ENCODE measurements at regions not wholly inside any gene's neighbourhood (a gene's known extent, or its start where the extent isn't known, plus 50 kb on each side); places are given as distances from the start of the nearest gene placed in this dataset.
"Not testable (repeated sequence)": the region's sequence is repeated elsewhere in the genome, so short reads cannot be mapped to it uniquely, and the experiment has no call there.

DNA sequence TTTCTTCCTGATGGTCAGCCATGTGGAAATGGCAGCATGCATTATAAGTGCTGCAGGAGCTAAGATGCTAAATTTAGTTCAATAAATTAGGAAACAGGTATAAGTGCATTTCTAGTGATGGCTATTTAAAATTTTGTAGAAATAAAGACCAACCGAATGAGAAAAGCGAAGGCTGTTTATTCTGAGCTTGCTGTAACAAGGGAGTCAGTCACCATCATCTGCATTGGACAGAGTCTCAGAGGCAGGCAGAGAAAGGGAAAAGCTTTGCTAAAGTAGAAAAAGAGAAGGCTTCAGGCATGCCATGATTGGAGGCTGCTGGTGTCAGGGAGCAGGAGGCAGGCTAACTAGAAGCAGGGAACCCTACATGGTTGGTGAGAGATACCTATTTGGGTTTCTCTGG is 451.0 kb downstream of the EDEM1 start:
- DNase-seq: no peak

GRCh38 chr3:5644773-5645670 is 457.5 kb downstream of the EDEM1 start:
- no peak for DNase-seq

- DNase-seq: no peak
Observed at GRCh38 chr3:5645692-5646410, 458.3 kb downstream of the EDEM1 start.

DNA sequence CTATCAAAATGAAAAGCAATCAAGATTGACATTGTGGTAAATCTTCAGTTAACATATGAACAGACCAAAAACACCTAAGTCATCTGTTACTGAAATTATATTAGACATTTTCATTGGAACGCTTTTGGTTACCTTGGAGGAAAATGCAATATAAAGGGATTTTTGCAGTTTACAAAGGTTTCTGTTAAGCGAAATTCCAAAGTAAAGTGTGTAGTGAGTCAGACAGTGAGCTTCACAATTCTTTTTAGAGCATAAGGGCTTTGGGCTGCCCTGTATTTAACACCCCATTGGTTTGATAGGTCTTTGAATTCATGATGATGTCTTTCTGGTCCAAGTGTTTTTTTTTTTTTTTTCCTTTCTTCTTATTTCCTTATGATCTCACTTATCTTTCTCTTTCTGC is 462.8 kb downstream of the EDEM1 start:
- no peak for DNase-seq

GRCh38 chr3:5651351-5651750 is 463.8 kb downstream of the EDEM1 start:
- no peak for DNase-seq

DNA sequence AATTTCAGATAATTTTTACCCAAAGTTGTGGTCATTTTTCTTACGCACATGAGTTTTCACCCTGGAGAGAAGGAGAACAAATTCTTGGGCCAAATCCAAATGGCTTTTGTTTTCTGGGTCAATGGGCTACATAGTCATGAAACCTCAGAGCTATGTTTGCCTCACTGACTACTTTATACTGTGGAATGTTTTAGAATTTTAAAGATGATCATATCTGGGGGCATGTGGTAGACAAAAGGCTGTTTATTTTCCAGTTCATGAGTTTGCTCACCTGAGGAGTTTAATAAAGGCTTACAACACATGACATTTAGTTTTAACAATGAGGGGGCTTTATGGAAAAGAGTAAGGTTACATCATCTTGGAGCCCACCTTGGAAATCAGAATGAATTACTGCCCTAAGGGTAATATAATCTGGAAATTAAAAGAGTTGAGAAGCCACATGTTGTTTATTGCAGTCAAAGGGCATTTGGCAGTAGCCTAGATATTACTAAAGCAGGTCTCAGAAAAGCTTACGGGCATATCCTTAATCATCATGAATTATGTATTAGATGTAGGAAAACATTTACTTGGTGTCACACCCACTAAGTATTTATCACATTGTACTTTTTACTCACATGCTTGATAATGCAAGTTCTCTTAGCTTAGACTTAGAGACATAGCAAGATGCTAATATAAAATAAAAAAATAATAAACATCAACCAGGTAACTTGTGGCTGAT is 466.1 kb downstream of the EDEM1 start:
- DNase-seq: no peak

DNA sequence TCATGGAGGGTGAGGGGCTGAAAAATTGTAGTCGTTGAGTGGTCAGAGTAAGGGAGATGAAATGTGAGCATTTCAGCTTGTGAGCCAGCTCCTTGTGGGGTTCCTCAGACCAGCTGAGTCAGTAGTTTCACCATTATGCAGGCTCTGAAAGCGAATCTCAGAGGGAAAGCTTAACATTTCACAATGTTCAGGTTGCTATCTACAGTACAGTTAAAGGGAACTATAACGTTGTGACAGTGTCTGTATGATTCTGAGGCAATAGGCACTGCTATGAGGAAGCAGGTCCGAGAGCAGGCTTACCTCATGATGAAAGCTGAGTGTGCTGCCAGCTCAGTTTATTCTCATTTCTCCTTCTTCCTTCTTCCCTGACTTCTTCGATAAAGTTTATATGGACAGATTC is 469.6 kb downstream of the EDEM1 start:
- DNase-seq: no peak

- no peak for DNase-seq
Observed at GRCh38 chr3:5663601-5664000, 476.1 kb downstream of the EDEM1 start.

DNA sequence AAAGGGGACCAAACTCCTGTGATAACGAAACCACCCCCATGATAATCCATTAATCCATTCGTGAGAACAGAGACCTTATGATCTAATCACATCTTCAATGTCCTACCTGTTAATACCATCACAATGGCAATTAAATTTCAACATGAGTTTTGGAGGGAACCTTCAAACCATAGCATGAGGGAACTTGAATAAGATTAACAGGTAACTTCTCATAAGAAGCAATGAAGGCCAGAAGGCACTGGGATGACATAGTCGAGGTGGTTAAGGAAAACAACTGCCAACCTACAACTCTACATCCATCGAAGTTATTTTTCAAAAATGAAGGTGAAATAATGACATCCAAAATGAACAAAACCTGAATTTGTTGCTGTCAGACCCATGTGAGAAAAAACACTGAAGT is 478.9 kb downstream of the EDEM1 start:
- no peak for DNase-seq

- no peak for DNase-seq
Observed at GRCh38 chr3:5673521-5673920, 486.0 kb downstream of the EDEM1 start.

DNA sequence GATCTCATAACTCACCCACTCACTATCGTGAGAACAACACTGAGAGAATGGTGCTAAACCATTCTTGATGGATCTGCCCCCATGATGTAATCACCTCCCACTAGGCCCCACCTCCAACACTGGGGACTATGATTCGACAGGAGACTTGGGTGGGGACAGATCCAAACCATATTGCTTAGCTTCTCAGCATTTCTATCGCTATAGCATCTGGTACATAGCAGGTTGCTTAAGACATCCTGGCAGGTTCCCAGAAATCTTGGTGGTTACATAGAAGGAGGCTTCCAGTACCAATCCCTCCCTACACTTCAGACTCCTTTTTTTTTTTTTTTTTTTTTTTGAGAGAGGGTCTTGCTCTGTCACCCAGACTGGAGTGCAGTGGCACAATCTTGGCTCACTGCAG is 487.8 kb downstream of the EDEM1 start:
- no peak for DNase-seq

- DNase-seq: no peak
Observed at GRCh38 chr3:5677555-5677954, 490.0 kb downstream of the EDEM1 start.

- no peak for DNase-seq
Observed at GRCh38 chr3:5678248-5678647, 490.7 kb downstream of the EDEM1 start.

DNA sequence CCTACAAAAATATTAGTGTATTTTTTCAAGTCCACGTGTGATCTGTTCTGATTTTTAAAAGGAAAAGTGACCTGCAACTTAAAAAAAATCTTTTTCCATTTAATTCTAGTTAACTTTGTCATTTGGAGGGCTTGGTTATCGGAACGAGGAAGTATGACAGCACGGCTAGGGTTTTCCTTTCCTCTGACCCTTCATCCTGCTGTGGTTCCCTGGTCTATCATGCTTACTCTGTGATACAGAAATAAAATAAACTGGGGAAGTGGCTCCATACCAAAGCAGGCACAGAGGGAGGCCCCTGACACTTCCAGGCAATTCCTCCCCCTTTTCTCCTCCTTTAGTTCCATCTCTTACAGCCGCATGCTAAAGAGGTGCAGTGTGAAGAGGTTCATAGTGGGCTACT is 491.3 kb downstream of the EDEM1 start:
- DNase-seq: no peak

GRCh38 chr3:5687230-5687629 is 499.7 kb downstream of the EDEM1 start:
- no peak for DNase-seq

GRCh38 chr3:5690490-5690889 is 503.0 kb downstream of the EDEM1 start:
- no peak for DNase-seq

- no peak for DNase-seq
Observed at GRCh38 chr3:5690904-5691532, 503.5 kb downstream of the EDEM1 start.

- no peak for DNase-seq
Observed at GRCh38 chr3:5692446-5692845, 504.9 kb downstream of the EDEM1 start.

GRCh38 chr3:5694266-5694665 is 506.8 kb downstream of the EDEM1 start:
- no peak for DNase-seq

DNA sequence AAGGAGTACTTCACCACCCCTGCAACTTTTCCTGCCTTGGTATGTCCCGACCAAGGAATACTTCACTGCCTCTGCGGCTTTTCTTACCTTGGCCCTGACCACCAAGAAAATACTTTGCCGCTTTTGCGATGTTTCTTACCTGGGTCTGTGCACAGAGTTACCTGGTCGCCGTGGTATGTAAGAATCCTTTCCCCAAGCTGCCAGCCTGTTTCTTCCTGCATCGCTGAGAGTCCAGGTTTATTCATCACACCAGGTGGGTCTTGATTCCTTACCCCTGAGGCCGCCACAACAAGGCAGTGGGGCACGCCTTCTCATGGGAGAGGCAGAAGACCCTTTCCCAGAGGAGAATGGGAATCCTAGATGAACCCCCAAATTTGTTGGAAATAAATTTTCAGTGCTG is 511.3 kb downstream of the EDEM1 start:
- DNase-seq: no peak

GRCh38 chr3:5699313-5699712 is 511.8 kb downstream of the EDEM1 start:
- DNase-seq: no peak

- no peak for DNase-seq
Observed at GRCh38 chr3:5699811-5700210, 512.3 kb downstream of the EDEM1 start.

DNA sequence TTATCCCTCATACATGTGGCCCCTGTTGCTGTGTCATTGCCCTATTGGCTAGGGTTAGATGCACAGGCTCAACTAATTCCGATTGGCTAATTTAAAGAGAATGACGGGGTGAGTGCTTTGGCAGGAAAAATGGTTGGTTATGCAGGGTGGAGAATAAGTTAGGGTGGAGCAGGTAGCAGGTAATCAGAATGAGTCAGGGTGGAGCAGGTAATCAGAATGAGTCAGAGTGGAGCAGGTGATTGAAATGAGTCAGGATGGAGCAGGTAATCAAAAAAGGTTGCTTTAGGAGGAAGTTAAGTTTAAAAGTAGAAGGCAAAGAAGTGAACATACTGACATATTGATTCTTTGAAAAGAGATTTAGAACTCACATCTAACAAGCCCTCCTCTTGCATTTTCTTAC is 513.5 kb downstream of the EDEM1 start:
- DNase-seq: not testable (repeated sequence)

Data from right forelimb (tissue), 1 donor.